H1 (cell line): ENCODE measurements at regions not wholly inside any gene's neighbourhood (a gene's known extent, or its start where the extent isn't known, plus 50 kb on each side); places are given as distances from the start of the nearest gene placed in this dataset.

Experiments used
- BRCA1 ChIP-seq: IDR thresholded peaks from 2 replicates; pipeline ENCODE4 v1.6.1; 2012; ENCODE audit warnings: low read depth, low read length, improper control_type of control experiment
- KDM1A ChIP-seq: fragments of 200-600, 300-600 bp; sonication (generic); IDR thresholded peaks from 2 replicates; pipeline ENCODE4 v1.7.1; 2016; ENCODE audit warnings: mild to moderate bottlenecking, low read length, borderline replicate concordance
- POLR2AphosphoS5 ChIP-seq: IDR thresholded peaks from 2 replicates; pipeline ENCODE4 v1.6.1; 2011; ENCODE audit warnings: low read depth, low read length
- RAD21 ChIP-seq, 2 experiments: IDR thresholded peaks in 1 of 2; conservative IDR thresholded peaks in 1 of 2; 2 replicates each; pipeline ENCODE4 v1.6.1; 2011; ENCODE audit warnings: low read depth in 2 of 2, low read length in 2 of 2, improper control_type of control experiment in 1 of 2, inconsistent platforms in 1 of 2, mild to moderate bottlenecking in 1 of 2, moderate library complexity in 1 of 2
- TF ChIP-seq, protein P1 (sequence below), 3 experiments: IDR thresholded peaks; 1 replicate in 2 of 3; 2 replicates in 1 of 3; pipeline versions ENCODE4 v1.5.1 to v1.6.1; 2011; ENCODE audit warnings: low read length in 3 of 3, mild to moderate bottlenecking in 3 of 3, inconsistent platforms in 2 of 3, low read depth in 1 of 3, moderate library complexity in 1 of 3; ENCODE audit not compliant: insufficient read depth in 1 of 3; ENCODE audit errors: control extremely low read depth in 1 of 3

DNA sequence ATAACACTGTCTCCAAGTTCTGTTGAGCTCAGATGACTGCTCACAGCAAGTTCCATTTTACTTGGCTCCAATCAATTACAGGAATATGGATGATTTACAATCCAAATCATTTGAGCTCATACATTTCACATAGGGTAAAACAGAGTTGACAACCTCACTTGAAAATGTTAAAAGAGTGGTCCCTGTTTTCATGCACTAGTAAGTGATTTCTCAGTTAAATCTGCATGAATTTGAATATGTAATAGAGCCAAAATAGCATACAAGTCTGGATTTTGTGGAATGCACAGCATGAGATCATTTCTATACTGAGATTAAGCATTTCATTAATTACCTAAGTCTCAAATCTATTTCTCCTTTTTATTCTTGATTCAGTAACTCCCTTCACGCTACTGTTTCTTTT, 217.6 kb downstream of the SIM1 start:
- TF ChIP-seq RAD21 (IDR thresholded peaks at IDR 0.05 in 1 of 2, conservative IDR thresholded peaks at IDR 0.05 in 1 of 2; ENCODE audit: low read depth in 2 of 2, low read length in 2 of 2) (no peak), POLR2AphosphoS5 (no peak), KDM1A (no peak), BRCA1 (no peak)
- TF ChIP-seq, protein P1, sequence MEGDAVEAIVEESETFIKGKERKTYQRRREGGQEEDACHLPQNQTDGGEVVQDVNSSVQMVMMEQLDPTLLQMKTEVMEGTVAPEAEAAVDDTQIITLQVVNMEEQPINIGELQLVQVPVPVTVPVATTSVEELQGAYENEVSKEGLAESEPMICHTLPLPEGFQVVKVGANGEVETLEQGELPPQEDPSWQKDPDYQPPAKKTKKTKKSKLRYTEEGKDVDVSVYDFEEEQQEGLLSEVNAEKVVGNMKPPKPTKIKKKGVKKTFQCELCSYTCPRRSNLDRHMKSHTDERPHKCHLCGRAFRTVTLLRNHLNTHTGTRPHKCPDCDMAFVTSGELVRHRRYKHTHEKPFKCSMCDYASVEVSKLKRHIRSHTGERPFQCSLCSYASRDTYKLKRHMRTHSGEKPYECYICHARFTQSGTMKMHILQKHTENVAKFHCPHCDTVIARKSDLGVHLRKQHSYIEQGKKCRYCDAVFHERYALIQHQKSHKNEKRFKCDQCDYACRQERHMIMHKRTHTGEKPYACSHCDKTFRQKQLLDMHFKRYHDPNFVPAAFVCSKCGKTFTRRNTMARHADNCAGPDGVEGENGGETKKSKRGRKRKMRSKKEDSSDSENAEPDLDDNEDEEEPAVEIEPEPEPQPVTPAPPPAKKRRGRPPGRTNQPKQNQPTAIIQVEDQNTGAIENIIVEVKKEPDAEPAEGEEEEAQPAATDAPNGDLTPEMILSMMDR (IDR thresholded peaks at IDR 0.05; ENCODE audit: control extremely low read depth in 1 of 3, insufficient read depth in 1 of 3, low read depth in 1 of 3, low read length in 3 of 3): no peak
